Lower lobe of right lung (tissue), 2 donors: ENCODE measurements at regions not wholly inside any gene's neighbourhood (a gene's known extent, or its start where the extent isn't known, plus 50 kb on each side); places are given as distances from the start of the nearest gene placed in this dataset.

Experiments
- ATAC-seq, 2 donors: fragments of 200-7000 bp; cut with Tn5 transposase; one replicate each; pipeline ENCODE4 v1.9.1; 2020 to 2022; ENCODE audit warnings: mild to moderate bottlenecking in 2 of 2, moderate library complexity in 2 of 2
- DNase-seq: peaks from one replicate; pipeline ENCODE4 v3.0.0-alpha.2; 2020
- H3K27ac ChIP-seq: fragments of 200-600 bp; one replicate; pipeline ENCODE4 v1.8.0; 2022
- H3K27me3 ChIP-seq: fragments of 200-600 bp; one replicate; pipeline ENCODE4 v1.8.0; 2022; ENCODE audit warnings: low read depth
- H3K36me3 ChIP-seq: fragments of 200-600 bp; one replicate; pipeline ENCODE4 v1.8.0; 2022; ENCODE audit warnings: mild to moderate bottlenecking
- H3K4me1 ChIP-seq: fragments of 200-600 bp; one replicate; pipeline ENCODE4 v1.8.0; 2022
- H3K4me3 ChIP-seq: fragments of 200-600 bp; one replicate; pipeline ENCODE4 v1.8.0; 2022; ENCODE audit warnings: mild to moderate bottlenecking
- H3K9me3 ChIP-seq: fragments of 200-600 bp; one replicate; pipeline ENCODE4 v1.8.0; 2022
- CTCF ChIP-seq: fragments of 200-600 bp; IDR thresholded peaks from one replicate; pipeline ENCODE4 v1.8.0; 2022; ENCODE audit warnings: antibody characterized with exemption, mild to moderate bottlenecking
- intact Hi-C: fragments of 100-400 bp; cut with DNase I; formaldehyde crosslinking; loops from one replicate; pipeline ENCODE4 v1.11.0; 2022
- donor health status: DM: no; HTN: yes; CAD: no; lungs with severe emphysema.

GRCh38 chr1:68780919-68781318, 284.0 kb upstream of the DEPDC1 start:
- TF ChIP-seq CTCF, result no peak
- ATAC-seq, result no peak
- Histone ChIP-seq H3K9me3 (no peaks in the 10 kb centered on the region), H3K27me3 (no peaks in the 10 kb centered on the region), H3K4me1 (no peaks in the 10 kb centered on the region), H3K4me3 (no peak overlapping the region), H3K27ac (no peak overlapping the region), H3K36me3 (no peaks in the 10 kb centered on the region)
- DNase-seq, result no peak
- intact Hi-C loops, result no loop called here

- no peak for TF ChIP-seq CTCF
- no peak for DNase-seq
Observed at GRCh38 chr1:68782890-68783289, 286.0 kb upstream of the DEPDC1 start.

GRCh38 chr1:68785328-68785727, 288.4 kb upstream of the DEPDC1 start:
- ATAC-seq (no peak), DNase-seq (no peak)
- no peak for TF ChIP-seq CTCF
- Histone ChIP-seq H3K4me3 (no peak overlapping the region), H3K36me3 (no peaks in the 10 kb centered on the region), H3K27me3 (no peaks in the 10 kb centered on the region), H3K9me3 (peaks cover 3% of the 10 kb centered on the region), H3K4me1 (no peaks in the 10 kb centered on the region), H3K27ac (no peak overlapping the region)
- intact Hi-C loops, result no loop called here

More at GRCh38 chr1:68782890-68783289, 286.0 kb upstream of the DEPDC1 start:
- H3K9me3 ChIP-seq, result no peaks in the 10 kb centered on the region
- no peaks in the 10 kb centered on the region for H3K36me3 ChIP-seq
- no peak overlapping the region for H3K4me3 ChIP-seq
- H3K27ac ChIP-seq, result no peak overlapping the region
- H3K4me1 ChIP-seq, result no peaks in the 10 kb centered on the region
- H3K27me3 ChIP-seq, result no peaks in the 10 kb centered on the region
- no peak for ATAC-seq
- intact Hi-C loops, result no loop called here

- no peak for TF ChIP-seq CTCF
- Histone ChIP-seq H3K9me3 (peaks cover 3% of the 10 kb centered on the region), H3K36me3 (no peaks in the 10 kb centered on the region), H3K4me1 (no peaks in the 10 kb centered on the region), H3K4me3 (no peak overlapping the region), H3K27ac (no peak overlapping the region), H3K27me3 (no peaks in the 10 kb centered on the region)
- intact Hi-C loops, result no loop called here
- ATAC-seq, result no peak
- no peak for DNase-seq
Observed at GRCh38 chr1:68788762-68789161, 291.9 kb upstream of the DEPDC1 start.

GRCh38 chr1:68791800-68792199, 294.9 kb upstream of the DEPDC1 start:
- no peak overlapping the region for H3K27ac ChIP-seq
- no peaks in the 10 kb centered on the region for H3K36me3 ChIP-seq
- H3K9me3 ChIP-seq, result peaks cover 3% of the 10 kb centered on the region
- no peaks in the 10 kb centered on the region for H3K4me1 ChIP-seq
- intact Hi-C loops, result no loop called here
- H3K27me3 ChIP-seq, result no peaks in the 10 kb centered on the region
- no peak for TF ChIP-seq CTCF
- DNase-seq (no peak), ATAC-seq (no peak)
- no peak overlapping the region for H3K4me3 ChIP-seq

- H3K27ac ChIP-seq, result no peak overlapping the region
- no peaks in the 10 kb centered on the region for H3K9me3 ChIP-seq
- H3K4me3 ChIP-seq, result no peak overlapping the region
- H3K36me3 ChIP-seq, result no peaks in the 10 kb centered on the region
- DNase-seq (no peak), ATAC-seq (no peak)
- no peaks in the 10 kb centered on the region for H3K27me3 ChIP-seq
- intact Hi-C loops, result no loop called here
- TF ChIP-seq CTCF, result no peak
- peaks cover 8% of the 10 kb centered on the region for H3K4me1 ChIP-seq
Observed at GRCh38 chr1:68795956-68796355, 299.1 kb upstream of the DEPDC1 start.
